NCI-H1417 (cell line): ENCODE measurements at regions not wholly inside any gene's neighbourhood (a gene's known extent, or its start where the extent isn't known, plus 50 kb on each side); places are given as distances from the start of the nearest gene placed in this dataset.
A peak's percentile ranks its signal among the peaks of the same experiment; 100 is the strongest.
"Not testable (repeated sequence)": the region's sequence is repeated elsewhere in the genome, so short reads cannot be mapped to it uniquely, and the experiment has no call there.

Source experiments
- DNase-seq, 3 experiments: peaks; one replicate each; lab custom pipeline; 2025; lab: John Stamatoyannopoulos, UW

- no peak for DNase-seq
Observed at GRCh38 chr2:4980995-4981394, 711.2 kb upstream of the SOX11 start.

DNA sequence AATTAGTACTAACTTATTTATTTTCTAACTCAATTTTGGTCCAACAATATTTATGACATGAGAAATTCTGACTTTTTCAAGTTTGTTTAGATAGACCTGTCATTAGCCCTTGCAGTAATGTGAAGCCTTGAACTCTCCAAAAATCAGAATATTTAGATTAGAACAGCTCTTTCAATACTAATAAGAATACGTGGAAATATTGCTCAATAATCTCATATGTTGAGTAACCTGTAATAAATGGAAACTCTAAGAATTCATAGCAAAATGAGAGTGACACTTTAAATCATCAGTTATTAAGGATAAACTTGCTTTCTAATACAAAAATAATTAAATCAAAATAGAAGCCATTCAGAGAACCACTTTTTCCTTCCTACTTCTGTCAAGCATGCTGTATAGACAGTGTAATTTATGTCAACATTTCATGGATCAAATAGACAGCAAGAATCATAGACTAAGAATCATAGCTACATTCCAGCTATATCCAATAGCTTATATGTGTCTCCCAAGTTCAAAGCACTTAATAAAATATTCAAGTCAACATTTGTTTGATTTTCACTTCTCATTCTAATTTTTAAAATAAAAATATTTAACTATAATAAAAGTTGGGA is 710.3 kb upstream of the SOX11 start:
- no peak for DNase-seq

DNA sequence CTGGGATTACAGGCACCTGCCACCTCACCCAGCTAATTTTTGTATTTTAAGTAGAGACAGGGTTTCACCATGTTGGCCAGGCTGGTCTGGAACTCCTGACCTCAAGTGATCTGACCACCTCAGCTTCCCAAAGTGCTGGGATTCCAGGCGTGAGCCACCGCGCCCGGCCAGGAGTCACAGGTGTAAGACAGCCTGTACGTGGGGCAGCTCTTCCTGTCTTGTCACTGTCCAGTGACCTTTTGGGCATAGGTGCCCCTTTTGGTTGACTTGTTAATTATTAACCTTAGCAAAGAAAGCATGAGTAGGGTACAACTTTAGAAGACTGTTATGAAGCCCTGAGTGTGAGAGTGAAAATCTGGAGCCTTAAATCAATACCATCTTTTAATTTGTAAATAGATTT is 703.7 kb upstream of the SOX11 start:
- not testable (repeated sequence) for DNase-seq

DNA sequence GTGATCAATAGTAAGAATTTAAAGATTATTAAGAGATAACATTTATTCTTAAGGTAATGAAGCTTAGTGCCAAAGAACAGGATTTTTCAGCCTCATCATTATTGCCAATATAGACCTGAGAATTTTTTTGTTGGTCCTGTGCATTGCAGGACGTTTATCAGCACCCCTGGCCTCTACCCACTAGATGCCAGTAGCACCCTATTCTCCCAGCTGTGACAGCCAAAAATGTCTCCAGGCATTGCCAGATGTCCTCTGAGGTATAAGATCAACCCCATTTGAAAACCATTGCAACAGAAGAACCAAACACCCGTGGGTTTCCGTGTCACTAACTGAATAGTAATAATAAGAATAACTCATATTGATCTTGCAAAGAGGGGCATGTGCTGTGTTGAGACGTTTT is 700.0 kb upstream of the SOX11 start:
- peak; percentile 44 to 74 (median 52) for DNase-seq

DNA sequence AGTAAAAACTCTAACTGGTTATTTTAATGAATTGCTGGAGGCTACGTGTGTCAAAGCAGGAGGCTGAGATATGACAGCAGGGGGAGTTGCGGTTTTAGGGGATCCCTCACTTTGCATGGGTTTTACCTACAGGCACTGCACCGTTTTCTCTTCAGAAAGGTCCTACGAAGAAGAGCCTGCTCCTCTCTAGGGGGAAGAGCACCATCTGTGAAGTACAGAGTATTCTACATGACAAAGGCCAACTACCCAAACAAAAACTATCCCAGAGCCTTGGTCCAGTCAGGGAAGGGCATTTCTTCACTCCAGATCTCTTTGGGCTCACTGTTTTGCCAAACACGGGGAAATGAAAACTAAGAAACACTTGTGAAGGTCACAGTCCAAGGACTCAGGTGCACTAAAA is 696.7 kb upstream of the SOX11 start:
- DNase-seq = peak in 1 of 3 experiments; percentile 47

DNA sequence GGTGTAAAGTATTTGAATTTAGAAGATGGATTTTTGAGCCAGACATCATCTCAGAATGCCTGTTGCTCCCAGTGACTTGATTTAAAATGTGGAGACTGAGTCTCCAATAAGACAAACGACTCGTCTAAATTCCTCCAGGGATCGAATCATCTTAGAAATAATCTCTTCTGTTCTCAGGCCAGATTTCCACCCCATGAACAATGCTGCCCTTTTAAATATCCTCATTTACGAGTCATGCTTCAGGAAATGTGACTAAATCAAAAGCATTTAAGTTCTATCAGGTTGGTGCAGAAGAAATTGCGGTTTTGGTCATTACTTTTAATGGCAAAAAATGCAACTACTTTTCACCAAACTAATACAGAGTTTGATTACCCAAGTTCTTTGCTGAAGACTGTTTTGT is 684.6 kb upstream of the SOX11 start:
- DNase-seq = no peak

- DNase-seq = no peak
Observed at GRCh38 chr2:5019324-5019723, 672.9 kb upstream of the SOX11 start.

GRCh38 chr2:5020116-5020875 is 671.9 kb upstream of the SOX11 start:
- DNase-seq = peak in 2 of 3 experiments; percentile 76 to 90

GRCh38 chr2:5021136-5021535 is 671.0 kb upstream of the SOX11 start:
- DNase-seq = peak in 2 of 3 experiments; percentile 65 to 86

- peak in 1 of 3 experiments; percentile 43 for DNase-seq
Observed at GRCh38 chr2:5022061-5022460, 670.1 kb upstream of the SOX11 start.

- not testable (repeated sequence) for DNase-seq
Observed at GRCh38 chr2:5022708-5023635, 669.2 kb upstream of the SOX11 start.

- DNase-seq = no peak
Observed at GRCh38 chr2:5026571-5027234, 665.5 kb upstream of the SOX11 start.

- DNase-seq = peak; percentile 66 to 93 (median 67)
Observed at GRCh38 chr2:5035057-5035488, 657.1 kb upstream of the SOX11 start.

GRCh38 chr2:5036256-5036655 is 655.9 kb upstream of the SOX11 start:
- no peak for DNase-seq

DNA sequence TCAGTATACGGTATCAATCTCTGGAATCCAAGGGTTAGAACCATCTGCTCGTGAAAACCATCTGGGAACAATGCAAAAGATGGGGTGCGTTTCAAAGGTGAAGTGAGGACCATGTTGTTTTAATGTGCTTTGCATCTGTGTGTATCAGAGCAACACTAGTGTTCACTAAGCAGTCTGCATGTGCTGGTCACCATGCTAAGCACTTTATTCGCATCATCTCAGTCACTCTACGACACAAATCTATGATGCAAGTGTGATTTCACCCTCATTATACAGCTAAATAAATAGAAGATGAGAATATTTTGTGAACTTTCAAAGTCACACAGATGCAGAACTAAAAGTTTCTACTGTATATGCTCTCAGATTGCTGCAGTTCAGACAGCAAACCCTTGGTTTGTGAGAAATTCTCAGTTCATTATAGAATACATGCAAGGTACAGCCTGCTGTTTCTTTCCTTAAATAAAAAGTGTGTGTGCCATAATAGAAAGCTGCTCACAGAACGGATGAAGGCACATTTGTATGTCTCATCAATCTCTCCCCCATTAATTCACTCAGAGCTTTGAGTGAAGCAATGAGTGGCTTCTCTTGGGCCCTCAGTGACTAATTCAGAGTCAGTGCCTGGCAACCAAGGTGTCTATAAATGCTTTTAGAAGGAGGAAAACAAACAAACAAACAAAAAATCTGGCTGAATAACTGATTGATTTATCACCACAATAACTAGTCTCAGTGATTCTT is 652.8 kb upstream of the SOX11 start:
- DNase-seq = no peak

DNA sequence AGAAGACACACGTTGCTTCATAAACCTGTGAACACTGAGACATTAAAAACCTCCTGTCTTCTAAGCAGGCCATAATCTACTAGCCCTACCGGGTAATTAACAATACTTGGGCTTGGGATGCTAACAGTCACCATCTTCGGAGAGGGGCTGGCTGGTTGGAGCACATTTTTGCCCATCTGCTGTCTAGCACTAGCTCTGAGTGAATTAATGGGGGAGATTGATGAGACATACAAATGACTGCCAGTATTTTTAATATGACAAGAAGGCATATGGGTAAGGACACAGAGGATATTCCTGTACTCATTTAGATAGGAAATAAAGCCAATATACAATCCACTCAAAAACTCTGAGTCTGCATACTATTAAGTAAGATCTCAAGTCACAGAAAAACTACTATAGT is 651.6 kb upstream of the SOX11 start:
- no peak for DNase-seq

DNA sequence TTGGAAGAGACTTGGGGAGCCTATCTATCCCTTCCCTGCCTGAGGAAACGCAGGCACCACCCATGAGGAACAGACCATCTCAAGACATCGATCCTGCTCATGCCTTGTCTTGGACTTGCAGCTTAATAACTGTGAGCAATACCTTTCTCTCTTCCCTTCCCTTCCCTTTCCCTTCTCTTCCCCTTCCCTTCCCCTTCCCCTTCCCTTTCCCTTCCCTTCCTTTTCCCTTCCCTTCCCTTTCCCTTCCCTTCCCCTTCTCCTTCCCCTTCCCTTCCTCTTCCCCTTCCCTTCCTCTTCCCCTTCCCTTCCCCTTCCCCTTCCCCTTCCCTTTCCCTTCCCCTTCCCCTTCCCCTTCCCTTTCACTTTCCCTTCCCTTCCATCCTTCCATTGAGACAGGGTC is 650.7 kb upstream of the SOX11 start:
- no peak for DNase-seq

DNA sequence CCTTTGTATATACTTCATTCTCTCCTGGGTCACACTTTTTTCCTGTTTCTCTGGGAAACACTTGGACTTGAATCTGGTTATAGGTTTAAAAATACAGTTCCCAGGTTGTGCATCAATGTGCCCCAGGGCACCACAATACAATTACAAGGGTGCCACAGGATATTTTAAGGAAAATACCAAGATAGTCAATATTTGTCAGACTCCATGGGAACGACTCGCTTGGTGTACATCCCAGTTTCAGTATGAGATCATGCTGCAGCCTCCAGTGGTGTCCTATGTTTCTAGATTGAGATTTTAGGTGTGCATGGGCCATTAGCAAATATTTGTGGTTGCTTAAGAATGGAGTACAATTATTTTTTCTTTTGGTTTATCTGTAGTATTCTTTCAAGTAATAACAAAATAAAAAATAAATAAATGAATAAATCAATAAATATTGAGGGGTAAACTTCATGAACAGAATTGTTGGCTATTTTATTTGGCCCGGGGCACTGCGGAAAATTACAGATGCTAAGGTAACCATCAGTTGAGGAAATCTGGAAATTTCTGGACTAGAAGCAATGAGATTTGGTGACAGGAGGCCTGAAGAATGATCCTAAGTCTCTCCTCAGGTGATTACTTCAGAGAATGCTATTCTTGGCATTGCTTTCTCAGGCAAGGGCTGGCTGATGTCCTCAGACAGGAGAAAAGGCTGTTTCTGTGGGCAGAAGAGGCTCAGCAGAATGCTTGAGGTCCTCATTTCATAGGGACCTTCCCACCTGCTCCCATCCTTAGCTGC is 649.3 kb upstream of the SOX11 start:
- no peak for DNase-seq

DNA sequence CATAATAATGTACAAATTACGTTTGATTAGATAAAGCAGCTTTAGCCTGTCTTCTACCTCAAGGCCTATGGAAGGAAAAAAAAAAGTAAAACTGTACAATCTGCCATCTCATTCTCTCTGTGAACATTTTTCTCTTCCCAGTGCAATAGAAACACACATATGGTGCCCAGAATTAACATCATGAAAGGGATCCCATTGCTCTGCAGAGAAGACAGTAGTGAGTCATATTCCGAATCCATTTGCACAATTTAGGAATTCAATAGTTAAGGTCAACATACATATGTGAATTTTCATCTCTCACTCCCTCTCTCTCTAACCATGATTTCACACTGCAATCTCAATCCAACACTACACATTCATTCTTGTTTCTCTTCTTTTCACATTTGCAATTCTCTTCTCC is 640.9 kb upstream of the SOX11 start:
- no peak for DNase-seq

DNA sequence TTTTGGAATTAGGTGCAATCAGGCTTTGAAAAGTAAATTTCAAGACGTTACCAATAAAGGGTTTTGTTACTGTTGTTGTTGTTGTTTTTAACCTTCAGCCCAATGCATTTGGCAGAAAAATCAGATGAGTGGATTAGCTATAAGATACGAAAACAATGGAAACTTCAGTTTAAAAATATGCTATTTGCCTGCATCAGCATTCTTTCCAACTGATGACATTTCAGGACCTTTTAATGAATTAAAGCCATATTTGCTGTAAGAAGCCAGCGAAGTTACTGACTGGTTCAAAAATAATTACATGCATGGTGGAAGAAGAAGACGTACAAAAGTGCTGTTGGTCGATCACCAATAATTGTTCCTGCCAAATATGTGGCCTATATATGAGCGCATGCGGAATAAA is 639.3 kb upstream of the SOX11 start:
- no peak for DNase-seq
